HFFc6 (cell line): ENCODE measurements at regions not wholly inside any gene's neighbourhood (a gene's known extent, or its start where the extent isn't known, plus 50 kb on each side); places are given as distances from the start of the nearest gene placed in this dataset.

Experiments used
- DNase-seq: peaks from one replicate; pipeline ENCODE4 v3.0.0-alpha.2; 2018
- H3K27ac Mint-ChIP-seq: 2 replicates; pipeline ENCODE4 v1.8.0; 2020; ENCODE audit warnings: mild to moderate bottlenecking, mixed read lengths
- H3K27me3 Mint-ChIP-seq: 2 replicates; pipeline ENCODE4 v1.8.0; 2021; ENCODE audit warnings: mild to moderate bottlenecking, moderate library complexity, mixed read lengths; ENCODE audit not compliant: insufficient read depth
- H3K36me3 Mint-ChIP-seq: 2 replicates; pipeline ENCODE4 v1.8.0; 2021; ENCODE audit warnings: low read depth, mixed read lengths
- H3K4me1 Mint-ChIP-seq: 2 replicates; pipeline ENCODE4 v1.8.0; 2020; ENCODE audit warnings: low read depth, mixed read lengths
- H3K4me3 Mint-ChIP-seq: 2 replicates; pipeline ENCODE4 v1.8.0; 2020; ENCODE audit warnings: mild to moderate bottlenecking, moderate library complexity, mixed read lengths
- H3K9me3 Mint-ChIP-seq: 2 replicates; pipeline ENCODE4 v1.8.0; 2020; ENCODE audit warnings: mild to moderate bottlenecking, mixed read lengths
- TF ChIP-seq, protein P1 (sequence below): fragments of 200-600 bp; sonication (generic); IDR thresholded peaks from 2 replicates; pipeline ENCODE4 v1.5.0; 2021; ENCODE audit warnings: antibody characterized with exemption, mild to moderate bottlenecking

DNA sequence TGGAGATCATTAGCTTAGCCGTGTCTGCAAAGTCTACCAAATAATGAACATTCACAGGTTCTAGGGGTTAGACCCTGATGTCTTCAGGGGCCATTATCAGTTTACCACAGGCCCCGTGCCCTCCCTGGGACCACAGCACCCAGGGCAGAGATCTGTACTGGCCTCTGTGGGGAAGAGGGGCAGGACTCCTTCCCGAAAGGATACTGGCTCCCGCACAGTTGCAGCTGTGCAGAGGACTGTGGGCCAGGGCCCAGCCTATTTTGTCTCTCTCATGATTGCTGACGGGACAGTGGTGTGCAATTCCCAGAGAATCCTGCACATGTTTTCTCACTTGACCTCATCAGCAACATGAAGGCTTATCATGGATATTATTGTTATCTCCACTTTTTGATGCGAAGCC is 243.9 kb downstream of the GLRX3 start:
- Mint-ChIP-seq H3K4me3 (no peak overlapping the region), H3K4me1 (no peaks in the 10 kb centered on the region), H3K27ac (no peak overlapping the region), H3K36me3 (peaks cover 13% of the 10 kb centered on the region; the same call in 1 of the 2 replicates), H3K9me3 (peaks cover 62% of the 10 kb centered on the region), H3K27me3 (no peaks in the 10 kb centered on the region)
- TF ChIP-seq, protein P1, sequence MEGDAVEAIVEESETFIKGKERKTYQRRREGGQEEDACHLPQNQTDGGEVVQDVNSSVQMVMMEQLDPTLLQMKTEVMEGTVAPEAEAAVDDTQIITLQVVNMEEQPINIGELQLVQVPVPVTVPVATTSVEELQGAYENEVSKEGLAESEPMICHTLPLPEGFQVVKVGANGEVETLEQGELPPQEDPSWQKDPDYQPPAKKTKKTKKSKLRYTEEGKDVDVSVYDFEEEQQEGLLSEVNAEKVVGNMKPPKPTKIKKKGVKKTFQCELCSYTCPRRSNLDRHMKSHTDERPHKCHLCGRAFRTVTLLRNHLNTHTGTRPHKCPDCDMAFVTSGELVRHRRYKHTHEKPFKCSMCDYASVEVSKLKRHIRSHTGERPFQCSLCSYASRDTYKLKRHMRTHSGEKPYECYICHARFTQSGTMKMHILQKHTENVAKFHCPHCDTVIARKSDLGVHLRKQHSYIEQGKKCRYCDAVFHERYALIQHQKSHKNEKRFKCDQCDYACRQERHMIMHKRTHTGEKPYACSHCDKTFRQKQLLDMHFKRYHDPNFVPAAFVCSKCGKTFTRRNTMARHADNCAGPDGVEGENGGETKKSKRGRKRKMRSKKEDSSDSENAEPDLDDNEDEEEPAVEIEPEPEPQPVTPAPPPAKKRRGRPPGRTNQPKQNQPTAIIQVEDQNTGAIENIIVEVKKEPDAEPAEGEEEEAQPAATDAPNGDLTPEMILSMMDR = no peak
- no peak for DNase-seq

DNA sequence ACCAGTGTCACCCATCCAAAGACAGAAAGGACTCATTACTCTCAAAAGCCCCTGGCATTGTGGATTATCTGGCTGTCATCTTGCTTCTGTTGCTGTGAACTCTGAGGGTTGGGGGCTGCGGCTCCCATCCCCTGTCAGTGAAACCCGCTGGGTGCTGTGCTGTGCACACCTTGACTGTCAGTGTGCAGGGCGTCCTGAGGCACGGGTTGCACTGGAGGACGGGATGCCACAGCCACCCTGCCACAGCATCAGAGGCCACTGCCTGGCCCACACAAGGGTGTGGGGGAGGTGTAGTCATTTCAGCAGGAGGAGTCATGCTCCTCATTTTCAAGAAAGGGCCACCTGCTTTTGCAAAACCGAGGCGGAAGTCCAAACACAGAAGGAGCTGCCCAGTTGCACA is 245.8 kb downstream of the GLRX3 start:
- peaks cover 81% of the 10 kb centered on the region for H3K9me3 Mint-ChIP-seq
- no peaks in the 10 kb centered on the region for H3K27me3 Mint-ChIP-seq
- H3K4me1 Mint-ChIP-seq = no peaks in the 10 kb centered on the region
- no peak overlapping the region for H3K4me3 Mint-ChIP-seq
- no peak overlapping the region for H3K27ac Mint-ChIP-seq
- H3K36me3 Mint-ChIP-seq = peaks cover 13% of the 10 kb centered on the region
- TF ChIP-seq, protein P1 = no peak
- DNase-seq = no peak

DNA sequence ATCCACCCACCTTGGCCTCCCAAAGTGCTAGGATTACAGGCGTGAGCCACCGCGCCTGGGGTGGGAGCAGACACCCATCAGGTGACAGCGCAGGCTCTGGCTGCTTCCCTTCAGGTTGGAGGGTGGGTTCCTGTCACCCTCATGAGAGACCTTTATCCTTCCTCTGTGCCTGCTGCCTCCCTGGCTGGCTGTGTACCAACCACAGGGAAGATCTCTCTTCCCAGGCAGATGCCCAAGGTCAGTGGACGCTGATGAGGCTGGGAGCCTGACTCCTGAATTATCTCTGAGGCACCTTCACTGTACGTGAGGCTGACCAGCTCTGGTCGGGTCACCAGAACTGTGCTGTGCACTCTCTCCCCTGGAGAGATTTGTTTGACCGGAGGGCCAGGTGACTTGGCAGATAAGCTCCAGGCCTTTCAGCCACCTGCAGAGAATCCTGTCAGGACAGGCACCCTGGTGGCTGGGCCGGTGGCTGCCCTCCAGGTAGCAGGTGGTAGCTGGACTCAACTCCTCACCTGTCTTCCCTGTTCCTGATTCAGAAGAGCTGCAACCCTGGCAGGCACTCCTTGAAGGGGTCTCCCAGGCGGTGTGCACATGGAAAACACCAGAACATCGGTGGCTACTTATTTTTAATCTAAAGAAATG is 251.9 kb downstream of the GLRX3 start:
- Mint-ChIP-seq H3K27ac (no peak overlapping the region), H3K27me3 (no peaks in the 10 kb centered on the region; the same call in 1 of the 2 replicates), H3K4me1 (no peaks in the 10 kb centered on the region), H3K9me3 (peaks cover 82% of the 10 kb centered on the region), H3K36me3 (peaks cover 17% of the 10 kb centered on the region), H3K4me3 (no peak overlapping the region)
- DNase-seq = no peak
- TF ChIP-seq, protein P1 = no peak

DNA sequence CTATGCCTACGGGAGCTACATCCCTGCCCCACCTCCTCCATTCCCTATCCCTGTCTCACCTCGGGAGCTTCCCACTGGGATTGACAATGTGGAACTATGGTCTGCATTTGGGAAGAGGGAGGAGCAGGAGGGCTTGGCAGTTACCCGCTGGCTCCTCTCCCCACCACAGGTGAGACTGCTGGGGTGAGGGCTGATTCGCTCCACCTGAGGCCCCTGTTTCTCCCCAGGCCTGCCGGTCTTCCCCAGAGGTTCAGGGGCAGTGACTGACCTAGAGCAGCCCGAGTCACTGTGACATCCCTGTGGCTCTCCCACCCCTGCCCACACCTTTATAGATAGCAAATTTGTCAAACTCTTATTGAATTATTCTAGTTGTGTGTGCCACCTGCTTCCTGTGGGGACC is 252.6 kb downstream of the GLRX3 start:
- Mint-ChIP-seq H3K36me3 (peaks cover 17% of the 10 kb centered on the region), H3K4me1 (no peaks in the 10 kb centered on the region), H3K9me3 (peaks cover 80% of the 10 kb centered on the region), H3K4me3 (no peak overlapping the region), H3K27me3 (no peaks in the 10 kb centered on the region; the same call in 1 of the 2 replicates), H3K27ac (no peak overlapping the region)
- no peak for DNase-seq
- TF ChIP-seq, protein P1 = no peak

DNA sequence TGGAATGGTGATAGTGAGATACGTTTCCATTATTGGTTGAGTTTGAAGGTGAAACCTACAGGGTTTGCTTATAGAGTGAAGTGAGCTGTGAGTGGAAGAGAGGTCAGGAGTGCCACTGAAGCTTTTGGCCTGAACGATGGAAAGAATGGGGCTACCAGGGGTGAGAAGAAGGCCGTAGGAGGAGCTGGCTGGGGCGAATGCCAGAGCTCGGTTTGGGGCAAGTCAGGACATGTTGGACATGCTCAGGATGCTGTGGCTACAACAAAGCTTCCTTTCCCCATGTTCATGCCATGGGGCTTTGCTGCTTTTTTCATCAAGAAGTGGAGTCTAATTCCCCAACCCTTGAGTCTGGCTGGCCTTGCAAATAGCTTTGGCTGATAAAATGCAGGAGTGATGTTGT is 253.7 kb downstream of the GLRX3 start:
- no peak overlapping the region for H3K27ac Mint-ChIP-seq
- H3K9me3 Mint-ChIP-seq = peaks cover 80% of the 10 kb centered on the region
- no peaks in the 10 kb centered on the region; the same call in 1 of the 2 replicates for H3K27me3 Mint-ChIP-seq
- no peak overlapping the region for H3K4me3 Mint-ChIP-seq
- TF ChIP-seq, protein P1 = no peak
- peaks cover 9% of the 10 kb centered on the region for H3K36me3 Mint-ChIP-seq
- DNase-seq = no peak
- H3K4me1 Mint-ChIP-seq = no peaks in the 10 kb centered on the region
